ENCODE measurements at regions not wholly inside any gene's neighbourhood (a gene's known extent, or its start where the extent isn't known, plus 50 kb on each side); places are given as distances from the start of the nearest gene placed in this dataset.

- Histone ChIP-seq H3K36me3 (ENCODE audit: control insufficient read depth, insufficient read depth, low read length) (no peaks in the 10 kb centered on the region), H3K27me3 (ENCODE audit: control insufficient read depth, insufficient read depth, low read length) (no peaks in the 10 kb centered on the region), H3K4me3 (ENCODE audit: low read depth, low read length) (no peak overlapping the region)
- TF ChIP-seq, protein P1, sequence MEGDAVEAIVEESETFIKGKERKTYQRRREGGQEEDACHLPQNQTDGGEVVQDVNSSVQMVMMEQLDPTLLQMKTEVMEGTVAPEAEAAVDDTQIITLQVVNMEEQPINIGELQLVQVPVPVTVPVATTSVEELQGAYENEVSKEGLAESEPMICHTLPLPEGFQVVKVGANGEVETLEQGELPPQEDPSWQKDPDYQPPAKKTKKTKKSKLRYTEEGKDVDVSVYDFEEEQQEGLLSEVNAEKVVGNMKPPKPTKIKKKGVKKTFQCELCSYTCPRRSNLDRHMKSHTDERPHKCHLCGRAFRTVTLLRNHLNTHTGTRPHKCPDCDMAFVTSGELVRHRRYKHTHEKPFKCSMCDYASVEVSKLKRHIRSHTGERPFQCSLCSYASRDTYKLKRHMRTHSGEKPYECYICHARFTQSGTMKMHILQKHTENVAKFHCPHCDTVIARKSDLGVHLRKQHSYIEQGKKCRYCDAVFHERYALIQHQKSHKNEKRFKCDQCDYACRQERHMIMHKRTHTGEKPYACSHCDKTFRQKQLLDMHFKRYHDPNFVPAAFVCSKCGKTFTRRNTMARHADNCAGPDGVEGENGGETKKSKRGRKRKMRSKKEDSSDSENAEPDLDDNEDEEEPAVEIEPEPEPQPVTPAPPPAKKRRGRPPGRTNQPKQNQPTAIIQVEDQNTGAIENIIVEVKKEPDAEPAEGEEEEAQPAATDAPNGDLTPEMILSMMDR (IDR thresholded peaks at IDR 0.05; ENCODE audit: insufficient read depth, low read length, poor library complexity, severe bottlenecking) = no peak
- DNase-seq (ENCODE audit: low read depth) = no peak
Observed at GRCh38 chr18:9016633-9017166, 85.8 kb upstream of the NDUFV2 start.

GRCh38 chr18:9017167-9017904 is 85.2 kb upstream of the NDUFV2 start:
- peak; percentile 81 for DNase-seq (ENCODE audit: low read depth)
- no peak overlapping the region for H3K4me3 ChIP-seq (ENCODE audit: low read depth, low read length)
- H3K27me3 ChIP-seq (ENCODE audit: control insufficient read depth, insufficient read depth, low read length) = no peaks in the 10 kb centered on the region
- no peaks in the 10 kb centered on the region for H3K36me3 ChIP-seq (ENCODE audit: control insufficient read depth, insufficient read depth, low read length)
- TF ChIP-seq, protein P1 (IDR thresholded peaks at IDR 0.05; ENCODE audit: insufficient read depth, low read length, poor library complexity, severe bottlenecking) = no peak

DNA sequence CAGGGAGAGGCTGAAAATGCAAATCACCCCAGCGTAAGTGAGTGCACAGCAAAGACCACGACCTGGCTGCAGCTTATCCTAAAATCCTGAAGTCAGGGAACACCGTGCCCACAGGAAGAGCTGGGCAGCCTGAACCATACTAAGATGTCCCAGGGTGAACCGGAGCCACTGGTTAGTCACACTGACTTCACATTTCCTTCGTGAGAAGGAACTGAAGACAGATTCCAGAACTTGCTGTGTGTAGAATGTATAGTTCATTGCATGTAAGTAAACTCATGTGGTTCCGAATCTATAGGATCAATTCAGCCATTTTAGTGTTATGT is 84.6 kb upstream of the NDUFV2 start:
- Histone ChIP-seq H3K4me3 (ENCODE audit: low read depth, low read length) (no peak overlapping the region), H3K27me3 (ENCODE audit: control insufficient read depth, insufficient read depth, low read length) (no peaks in the 10 kb centered on the region), H3K36me3 (ENCODE audit: control insufficient read depth, insufficient read depth, low read length) (no peaks in the 10 kb centered on the region)
- no peak for DNase-seq (ENCODE audit: low read depth)
- TF ChIP-seq, protein P1 (IDR thresholded peaks at IDR 0.05; ENCODE audit: insufficient read depth, low read length, poor library complexity, severe bottlenecking) = no peak

- no peaks in the 10 kb centered on the region for H3K27me3 ChIP-seq (ENCODE audit: control insufficient read depth, insufficient read depth, low read length)
- no peak overlapping the region for H3K4me3 ChIP-seq (ENCODE audit: low read depth, low read length)
- TF ChIP-seq, protein P1 (IDR thresholded peaks at IDR 0.05; ENCODE audit: insufficient read depth, low read length, poor library complexity, severe bottlenecking) = no peak
- H3K36me3 ChIP-seq (ENCODE audit: control insufficient read depth, insufficient read depth, low read length) = no peaks in the 10 kb centered on the region
- no peak for DNase-seq (ENCODE audit: low read depth)
Observed at GRCh38 chr18:9019135-9019534, 83.4 kb upstream of the NDUFV2 start.

DNA sequence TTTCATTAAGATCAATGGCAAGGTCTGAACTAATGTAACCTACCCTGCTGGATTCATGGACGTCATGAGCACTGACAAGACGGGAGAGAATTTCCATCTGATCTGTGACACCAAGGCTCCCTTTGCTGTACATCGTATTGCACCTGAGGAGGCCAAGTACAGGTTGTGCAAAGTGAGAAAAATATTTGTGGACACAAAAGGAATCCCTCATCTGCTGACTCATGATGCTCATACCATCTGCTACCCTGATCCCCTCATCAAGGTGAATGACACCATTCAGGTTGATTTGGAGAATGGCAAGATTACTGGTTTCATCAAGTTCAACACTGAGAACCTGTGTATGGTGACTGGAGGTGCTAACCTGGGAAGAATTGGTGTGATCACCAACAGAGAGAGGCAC is 82.3 kb upstream of the NDUFV2 start:
- H3K36me3 ChIP-seq (ENCODE audit: control insufficient read depth, insufficient read depth, low read length) = no peaks in the 10 kb centered on the region
- H3K27me3 ChIP-seq (ENCODE audit: control insufficient read depth, insufficient read depth, low read length) = no peaks in the 10 kb centered on the region
- TF ChIP-seq, protein P1 (IDR thresholded peaks at IDR 0.05; ENCODE audit: insufficient read depth, low read length, poor library complexity, severe bottlenecking) = no peak
- H3K4me3 ChIP-seq (ENCODE audit: low read depth, low read length) = no peak overlapping the region
- no peak for DNase-seq (ENCODE audit: low read depth)

DNA sequence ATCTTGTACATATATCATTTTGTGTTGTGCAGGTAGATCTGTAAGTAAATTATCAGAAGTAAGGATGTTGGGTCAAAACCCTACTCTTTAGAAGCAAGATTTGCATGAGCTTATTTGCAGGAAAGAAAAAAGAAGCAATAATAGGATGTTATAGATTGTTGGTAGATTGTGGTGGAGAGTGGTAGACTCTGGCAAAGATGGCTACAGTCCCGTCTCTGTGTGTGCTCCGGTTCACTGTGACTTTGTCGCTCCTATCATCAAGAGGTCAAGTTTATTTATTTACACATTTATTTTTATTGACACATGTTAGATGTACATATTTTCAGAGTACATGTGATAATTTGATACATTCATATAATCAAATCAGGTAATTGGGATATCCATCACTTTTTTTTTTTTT is 81.0 kb upstream of the NDUFV2 start:
- Histone ChIP-seq H3K27me3 (ENCODE audit: control insufficient read depth, insufficient read depth, low read length) (no peaks in the 10 kb centered on the region), H3K4me3 (ENCODE audit: low read depth, low read length) (no peak overlapping the region), H3K36me3 (ENCODE audit: control insufficient read depth, insufficient read depth, low read length) (no peaks in the 10 kb centered on the region)
- no peak for DNase-seq (ENCODE audit: low read depth)
- TF ChIP-seq, protein P1 (IDR thresholded peaks at IDR 0.05; ENCODE audit: insufficient read depth, low read length, poor library complexity, severe bottlenecking) = no peak

All from kidney epithelial cell (primary cell).